AG09319 (cell line): ENCODE measurements at regions not wholly inside any gene's neighbourhood (a gene's known extent, or its start where the extent isn't known, plus 50 kb on each side); places are given as distances from the start of the nearest gene placed in this dataset.

Experiments used
- DNase-seq: peaks from one replicate; pipeline ENCODE4 v3.0.0-alpha.2; 2010; ENCODE audit warnings: low read depth; ENCODE audit errors: extremely low read depth
- CTCF ChIP-seq: IDR thresholded peaks from 2 replicates; pipeline ENCODE4 v1.5.1; 2011; ENCODE audit warnings: low read depth, mild to moderate bottlenecking, inconsistent platforms, low read length, moderate library complexity

- DNase-seq: no peak
- no peak for TF ChIP-seq CTCF
These were observed 88.7 kb upstream of the BCL6 start for GRCh38 chr3:187833799-187834578.

- no peak for TF ChIP-seq CTCF
- DNase-seq: no peak
These were observed 91.8 kb upstream of the BCL6 start for GRCh38 chr3:187836823-187837770.

- no peak for DNase-seq
- TF ChIP-seq CTCF: no peak
These were observed 92.8 kb upstream of the BCL6 start for GRCh38 chr3:187838016-187838540.

GRCh38 chr3:187839422-187839821 lies 94.2 kb upstream of the BCL6 start:
- no peak for DNase-seq
- no peak for TF ChIP-seq CTCF

GRCh38 chr3:187840856-187841255 lies 95.6 kb upstream of the BCL6 start:
- TF ChIP-seq CTCF: no peak
- DNase-seq: no peak

- no peak for TF ChIP-seq CTCF
These were observed 96.3 kb upstream of the BCL6 start for GRCh38 chr3:187841560-187841959.

GRCh38 chr3:187843654-187844053 lies 98.4 kb upstream of the BCL6 start:
- TF ChIP-seq CTCF: no peak
- DNase-seq: no peak

More at GRCh38 chr3:187841560-187841959, 96.3 kb upstream of the BCL6 start:
- DNase-seq: no peak
